ACC112 (cell line): ENCODE measurements at regions not wholly inside any gene's neighbourhood (a gene's known extent, or its start where the extent isn't known, plus 50 kb on each side); places are given as distances from the start of the nearest gene placed in this dataset.

Experiments
- H2AFZ ChIP-seq: fragments of 200-600 bp; sonication (generic); one replicate; pipeline ENCODE4 v1.6.0; 2017; ENCODE audit warnings: antibody characterized with exemption, low read length; ENCODE audit not compliant: unreplicated experiment
- H3K27ac ChIP-seq: fragments of 200-600 bp; sonication (generic); 2 replicates; pipeline ENCODE4 v1.5.1; 2014; ENCODE audit warnings: low read depth, mild to moderate bottlenecking, antibody characterized with exemption, low read length, moderate library complexity
- H3K27me3 ChIP-seq: fragments of 200-600 bp; sonication (generic); 2 replicates; pipeline ENCODE4 v1.6.1; 2014; ENCODE audit warnings: mild to moderate bottlenecking, antibody characterized with exemption, low read length, moderate library complexity, mixed read lengths; ENCODE audit not compliant: insufficient read depth
- H3K36me3 ChIP-seq: fragments of 200-600 bp; sonication (generic); 2 replicates; pipeline ENCODE4 v1.6.1; 2016; ENCODE audit warnings: mild to moderate bottlenecking, antibody characterized with exemption, low read length, moderate library complexity, mixed read lengths; ENCODE audit not compliant: insufficient read depth
- H3K4me1 ChIP-seq: fragments of 200-600 bp; sonication (generic); one replicate; pipeline ENCODE4 v1.6.1; 2016; ENCODE audit warnings: low read length, mixed read lengths; ENCODE audit not compliant: insufficient read depth, unreplicated experiment, control insufficient read depth
- H3K4me3 ChIP-seq: fragments of 200-600 bp; sonication (generic); 2 replicates; pipeline ENCODE4 v1.5.1; 2014; ENCODE audit warnings: mild to moderate bottlenecking, low read depth, low read length
- H3K79me2 ChIP-seq: fragments of 200-600 bp; sonication (generic); one replicate; pipeline ENCODE4 v1.6.0; 2016; ENCODE audit warnings: low read length; ENCODE audit not compliant: control insufficient read depth, unreplicated experiment, insufficient read depth

- no peak overlapping the region for H2AFZ ChIP-seq
Observed at GRCh38 chr10:21308018-21308417, 217.5 kb downstream of the SKIDA1 start.

GRCh38 chr10:21304608-21305007, 220.9 kb downstream of the SKIDA1 start:
- Histone ChIP-seq H3K4me3 (no peak overlapping the region), H3K79me2 (no peaks in the 10 kb centered on the region), H3K27me3 (no peaks in the 10 kb centered on the region), H3K36me3 (no peaks in the 10 kb centered on the region), H3K27ac (no peak overlapping the region), H2AFZ (peak overlapping the region; percentile 1), H3K4me1 (peaks cover 9% of the 10 kb centered on the region)

More at GRCh38 chr10:21308018-21308417, 217.5 kb downstream of the SKIDA1 start:
- Histone ChIP-seq H3K27ac (no peak overlapping the region), H3K27me3 (no peaks in the 10 kb centered on the region), H3K36me3 (no peaks in the 10 kb centered on the region), H3K4me3 (no peak overlapping the region), H3K4me1 (peaks cover 9% of the 10 kb centered on the region), H3K79me2 (no peaks in the 10 kb centered on the region)

GRCh38 chr10:21304198-21304597, 221.3 kb downstream of the SKIDA1 start:
- H3K27ac ChIP-seq = no peak overlapping the region
- peak overlapping the region; percentile 1 for H2AFZ ChIP-seq

GRCh38 chr10:21300551-21300950, 224.9 kb downstream of the SKIDA1 start:
- Histone ChIP-seq H3K27me3 (no peaks in the 10 kb centered on the region), H3K79me2 (no peaks in the 10 kb centered on the region), H2AFZ (no peak overlapping the region), H3K27ac (no peak overlapping the region), H3K4me1 (peaks cover 20% of the 10 kb centered on the region), H3K36me3 (no peaks in the 10 kb centered on the region), H3K4me3 (no peak overlapping the region)

More at GRCh38 chr10:21304198-21304597, 221.3 kb downstream of the SKIDA1 start:
- Histone ChIP-seq H3K4me3 (no peak overlapping the region), H3K79me2 (no peaks in the 10 kb centered on the region), H3K27me3 (no peaks in the 10 kb centered on the region), H3K4me1 (peaks cover 9% of the 10 kb centered on the region), H3K36me3 (no peaks in the 10 kb centered on the region)

GRCh38 chr10:21299330-21299729, 226.2 kb downstream of the SKIDA1 start:
- Histone ChIP-seq H3K27me3 (no peaks in the 10 kb centered on the region), H3K36me3 (no peaks in the 10 kb centered on the region), H3K79me2 (no peaks in the 10 kb centered on the region), H3K4me3 (no peak overlapping the region), H2AFZ (no peak overlapping the region), H3K4me1 (peaks cover 19% of the 10 kb centered on the region), H3K27ac (no peak overlapping the region)

- no peaks in the 10 kb centered on the region for H3K36me3 ChIP-seq
- no peak overlapping the region for H2AFZ ChIP-seq
Observed at GRCh38 chr10:21298701-21299100, 226.8 kb downstream of the SKIDA1 start.

GRCh38 chr10:21297603-21298383, 227.7 kb downstream of the SKIDA1 start:
- H3K4me1 ChIP-seq = peaks cover 22% of the 10 kb centered on the region
- H2AFZ ChIP-seq = no peak overlapping the region
- no peaks in the 10 kb centered on the region for H3K36me3 ChIP-seq
- H3K27me3 ChIP-seq = no peaks in the 10 kb centered on the region
- H3K79me2 ChIP-seq = no peaks in the 10 kb centered on the region
- H3K4me3 ChIP-seq = no peak overlapping the region
- no peak overlapping the region for H3K27ac ChIP-seq

More at GRCh38 chr10:21298701-21299100, 226.8 kb downstream of the SKIDA1 start:
- peaks cover 19% of the 10 kb centered on the region for H3K4me1 ChIP-seq
- H3K27ac ChIP-seq = no peak overlapping the region
- no peaks in the 10 kb centered on the region for H3K27me3 ChIP-seq
- H3K4me3 ChIP-seq = no peak overlapping the region
- H3K79me2 ChIP-seq = no peaks in the 10 kb centered on the region

GRCh38 chr10:21296575-21297355, 228.7 kb downstream of the SKIDA1 start:
- H3K36me3 ChIP-seq = no peaks in the 10 kb centered on the region
- H2AFZ ChIP-seq = no peak overlapping the region
- no peaks in the 10 kb centered on the region for H3K79me2 ChIP-seq
- no peak overlapping the region for H3K27ac ChIP-seq
- peaks cover 29% of the 10 kb centered on the region for H3K4me1 ChIP-seq
- H3K27me3 ChIP-seq = no peaks in the 10 kb centered on the region
- H3K4me3 ChIP-seq = no peak overlapping the region

GRCh38 chr10:21293518-21294356, 231.7 kb downstream of the SKIDA1 start:
- peaks cover 33% of the 10 kb centered on the region for H3K4me1 ChIP-seq
- no peaks in the 10 kb centered on the region for H3K79me2 ChIP-seq
- H3K4me3 ChIP-seq = peak overlapping the region; percentile 66
- H2AFZ ChIP-seq = peak overlapping the region; percentile 5
- H3K27ac ChIP-seq = peak overlapping the region; percentile 95
- no peaks in the 10 kb centered on the region for H3K27me3 ChIP-seq
- no peaks in the 10 kb centered on the region for H3K36me3 ChIP-seq

GRCh38 chr10:21292763-21293517, 232.5 kb downstream of the SKIDA1 start:
- H3K79me2 ChIP-seq = no peaks in the 10 kb centered on the region
- H3K36me3 ChIP-seq = no peaks in the 10 kb centered on the region
- peak overlapping the region; percentile 28 for H2AFZ ChIP-seq
- peaks cover 26% of the 10 kb centered on the region for H3K4me1 ChIP-seq
- peak overlapping the region; percentile 66 for H3K4me3 ChIP-seq
- H3K27ac ChIP-seq = peak overlapping the region; percentile 95
- H3K27me3 ChIP-seq = no peaks in the 10 kb centered on the region
